ENCODE measurements at regions not wholly inside any gene's neighbourhood (a gene's known extent, or its start where the extent isn't known, plus 50 kb on each side); places are given as distances from the start of the nearest gene placed in this dataset.

DNA sequence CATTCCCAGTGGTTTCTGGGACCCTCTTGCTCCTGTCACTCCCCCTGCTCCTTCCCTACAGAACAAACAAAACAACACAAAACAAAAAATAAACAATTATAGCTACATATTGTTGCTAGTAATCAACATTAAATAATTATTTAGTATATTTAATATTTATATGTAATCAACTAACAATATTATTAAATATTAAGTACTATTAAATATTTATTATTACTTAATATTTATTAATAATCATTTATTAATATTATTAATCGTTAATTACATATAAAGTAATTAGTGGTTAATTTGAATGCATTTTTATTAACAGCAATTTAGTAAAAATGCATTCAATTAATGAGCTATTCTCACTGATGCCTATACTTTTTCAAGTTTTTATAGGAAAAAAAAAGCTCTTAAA is 139.4 kb downstream of the ITGB8 start:
- TF ChIP-seq, protein P1, sequence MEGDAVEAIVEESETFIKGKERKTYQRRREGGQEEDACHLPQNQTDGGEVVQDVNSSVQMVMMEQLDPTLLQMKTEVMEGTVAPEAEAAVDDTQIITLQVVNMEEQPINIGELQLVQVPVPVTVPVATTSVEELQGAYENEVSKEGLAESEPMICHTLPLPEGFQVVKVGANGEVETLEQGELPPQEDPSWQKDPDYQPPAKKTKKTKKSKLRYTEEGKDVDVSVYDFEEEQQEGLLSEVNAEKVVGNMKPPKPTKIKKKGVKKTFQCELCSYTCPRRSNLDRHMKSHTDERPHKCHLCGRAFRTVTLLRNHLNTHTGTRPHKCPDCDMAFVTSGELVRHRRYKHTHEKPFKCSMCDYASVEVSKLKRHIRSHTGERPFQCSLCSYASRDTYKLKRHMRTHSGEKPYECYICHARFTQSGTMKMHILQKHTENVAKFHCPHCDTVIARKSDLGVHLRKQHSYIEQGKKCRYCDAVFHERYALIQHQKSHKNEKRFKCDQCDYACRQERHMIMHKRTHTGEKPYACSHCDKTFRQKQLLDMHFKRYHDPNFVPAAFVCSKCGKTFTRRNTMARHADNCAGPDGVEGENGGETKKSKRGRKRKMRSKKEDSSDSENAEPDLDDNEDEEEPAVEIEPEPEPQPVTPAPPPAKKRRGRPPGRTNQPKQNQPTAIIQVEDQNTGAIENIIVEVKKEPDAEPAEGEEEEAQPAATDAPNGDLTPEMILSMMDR (IDR thresholded peaks at IDR 0.05; ENCODE audit: insufficient read depth, low read depth, low read length), result no peak
- TF ChIP-seq EZH2 (IDR thresholded peaks at IDR 0.05; ENCODE audit: insufficient read depth, low read length), result no peak

All from astrocyte (in vitro differentiated cells and primary cell).